Stomach (tissue), 4 donors: ENCODE measurements at regions not wholly inside any gene's neighbourhood (a gene's known extent, or its start where the extent isn't known, plus 50 kb on each side); places are given as distances from the start of the nearest gene placed in this dataset.

Experiments
- CTCF ChIP-seq, 7 experiments: fragments of 450-650 bp in 4 of 7; fragments of 200-600 bp in 3 of 7; sonication (generic) in 3 of 7; IDR thresholded peaks; one replicate each; pipeline ENCODE4 v1.5.1; 2016 to 2019; ENCODE audit warnings: antibody characterized with exemption in 7 of 7, control low read depth in 2 of 7, mild to moderate bottlenecking in 1 of 7
- EP300 ChIP-seq: sonication (generic); formaldehyde crosslinking; IDR thresholded peaks from one replicate; pipeline ENCODE4 v1.6.1; 2017; ENCODE audit warnings: antibody characterized with exemption
- POLR2AphosphoS5 ChIP-seq, 3 donors: sonication (generic); formaldehyde crosslinking; IDR thresholded peaks; one replicate each; pipeline ENCODE4 v1.6.1; 2016; ENCODE audit warnings: antibody characterized with exemption in 3 of 3

GRCh38 chrX:3532581-3533085 lies 180.8 kb downstream of the PRKX start:
- no peak for TF ChIP-seq POLR2AphosphoS5 (IDR thresholded peaks at IDR 0.05)
- TF ChIP-seq CTCF (IDR thresholded peaks at IDR 0.05): no peak
- no peak for TF ChIP-seq EP300
